Panc1 (cell line): ENCODE measurements at regions not wholly inside any gene's neighbourhood (a gene's known extent, or its start where the extent isn't known, plus 50 kb on each side); places are given as distances from the start of the nearest gene placed in this dataset.

Experiments
- POLR2AphosphoS5 ChIP-seq: IDR thresholded peaks from 2 replicates; pipeline ENCODE4 v1.6.1; 2012; ENCODE audit warnings: mild to moderate bottlenecking, low read depth, low read length, moderate library complexity
- SIN3A ChIP-seq: IDR thresholded peaks from 2 replicates; pipeline ENCODE4 v1.6.1; 2012; ENCODE audit warnings: low read depth, mild to moderate bottlenecking, low read length, moderate library complexity, borderline replicate concordance; ENCODE audit not compliant: insufficient read depth
- TCF7L2 ChIP-seq: IDR thresholded peaks from 2 replicates; pipeline ENCODE4 v1.6.1; 2011; ENCODE audit warnings: mild to moderate bottlenecking, low read depth, low read length, inconsistent platforms
- TF ChIP-seq, protein P1 (sequence below): fragments of 450-650 bp; IDR thresholded peaks from 2 replicates; pipeline ENCODE4 v1.5.1; 2017; ENCODE audit warnings: mild to moderate bottlenecking
- TF ChIP-seq, protein P2 (sequence below), 2 experiments: IDR thresholded peaks; 2 replicates each; pipeline ENCODE4 v1.6.1; 2011 to 2012; ENCODE audit warnings: low read depth in 2 of 2, control low read depth in 1 of 2, low read length in 1 of 2, mild to moderate bottlenecking in 1 of 2, moderate library complexity in 1 of 2; ENCODE audit not compliant: insufficient read depth in 1 of 2

DNA sequence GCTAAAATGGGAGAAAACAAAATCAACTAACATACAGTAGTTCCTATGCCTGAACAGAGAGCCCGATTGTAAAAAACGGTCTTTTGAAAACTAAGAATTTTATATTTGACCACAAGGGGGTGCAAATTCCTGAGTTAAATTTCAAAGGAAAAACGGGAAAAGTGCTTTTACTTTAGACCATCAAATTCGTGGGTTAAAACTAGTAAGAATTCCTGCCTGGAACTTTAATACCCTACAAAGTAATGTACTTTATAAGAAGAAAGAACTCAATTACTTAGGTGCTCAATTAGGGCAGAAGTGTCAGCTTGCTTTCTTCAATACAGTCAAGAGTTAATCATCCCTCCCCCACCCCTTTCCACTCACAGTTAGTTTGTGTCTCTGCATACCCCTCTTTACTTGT, 69.8 kb downstream of the KCNRG start:
- TF ChIP-seq POLR2AphosphoS5: no peak
- TF ChIP-seq, protein P1, sequence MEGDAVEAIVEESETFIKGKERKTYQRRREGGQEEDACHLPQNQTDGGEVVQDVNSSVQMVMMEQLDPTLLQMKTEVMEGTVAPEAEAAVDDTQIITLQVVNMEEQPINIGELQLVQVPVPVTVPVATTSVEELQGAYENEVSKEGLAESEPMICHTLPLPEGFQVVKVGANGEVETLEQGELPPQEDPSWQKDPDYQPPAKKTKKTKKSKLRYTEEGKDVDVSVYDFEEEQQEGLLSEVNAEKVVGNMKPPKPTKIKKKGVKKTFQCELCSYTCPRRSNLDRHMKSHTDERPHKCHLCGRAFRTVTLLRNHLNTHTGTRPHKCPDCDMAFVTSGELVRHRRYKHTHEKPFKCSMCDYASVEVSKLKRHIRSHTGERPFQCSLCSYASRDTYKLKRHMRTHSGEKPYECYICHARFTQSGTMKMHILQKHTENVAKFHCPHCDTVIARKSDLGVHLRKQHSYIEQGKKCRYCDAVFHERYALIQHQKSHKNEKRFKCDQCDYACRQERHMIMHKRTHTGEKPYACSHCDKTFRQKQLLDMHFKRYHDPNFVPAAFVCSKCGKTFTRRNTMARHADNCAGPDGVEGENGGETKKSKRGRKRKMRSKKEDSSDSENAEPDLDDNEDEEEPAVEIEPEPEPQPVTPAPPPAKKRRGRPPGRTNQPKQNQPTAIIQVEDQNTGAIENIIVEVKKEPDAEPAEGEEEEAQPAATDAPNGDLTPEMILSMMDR: peak; percentile 55; the same call in 1 of the 2 replicates
- no peak for TF ChIP-seq TCF7L2
- TF ChIP-seq SIN3A: no peak
- TF ChIP-seq, protein P2, sequence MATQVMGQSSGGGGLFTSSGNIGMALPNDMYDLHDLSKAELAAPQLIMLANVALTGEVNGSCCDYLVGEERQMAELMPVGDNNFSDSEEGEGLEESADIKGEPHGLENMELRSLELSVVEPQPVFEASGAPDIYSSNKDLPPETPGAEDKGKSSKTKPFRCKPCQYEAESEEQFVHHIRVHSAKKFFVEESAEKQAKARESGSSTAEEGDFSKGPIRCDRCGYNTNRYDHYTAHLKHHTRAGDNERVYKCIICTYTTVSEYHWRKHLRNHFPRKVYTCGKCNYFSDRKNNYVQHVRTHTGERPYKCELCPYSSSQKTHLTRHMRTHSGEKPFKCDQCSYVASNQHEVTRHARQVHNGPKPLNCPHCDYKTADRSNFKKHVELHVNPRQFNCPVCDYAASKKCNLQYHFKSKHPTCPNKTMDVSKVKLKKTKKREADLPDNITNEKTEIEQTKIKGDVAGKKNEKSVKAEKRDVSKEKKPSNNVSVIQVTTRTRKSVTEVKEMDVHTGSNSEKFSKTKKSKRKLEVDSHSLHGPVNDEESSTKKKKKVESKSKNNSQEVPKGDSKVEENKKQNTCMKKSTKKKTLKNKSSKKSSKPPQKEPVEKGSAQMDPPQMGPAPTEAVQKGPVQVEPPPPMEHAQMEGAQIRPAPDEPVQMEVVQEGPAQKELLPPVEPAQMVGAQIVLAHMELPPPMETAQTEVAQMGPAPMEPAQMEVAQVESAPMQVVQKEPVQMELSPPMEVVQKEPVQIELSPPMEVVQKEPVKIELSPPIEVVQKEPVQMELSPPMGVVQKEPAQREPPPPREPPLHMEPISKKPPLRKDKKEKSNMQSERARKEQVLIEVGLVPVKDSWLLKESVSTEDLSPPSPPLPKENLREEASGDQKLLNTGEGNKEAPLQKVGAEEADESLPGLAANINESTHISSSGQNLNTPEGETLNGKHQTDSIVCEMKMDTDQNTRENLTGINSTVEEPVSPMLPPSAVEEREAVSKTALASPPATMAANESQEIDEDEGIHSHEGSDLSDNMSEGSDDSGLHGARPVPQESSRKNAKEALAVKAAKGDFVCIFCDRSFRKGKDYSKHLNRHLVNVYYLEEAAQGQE (IDR thresholded peaks at IDR 0.05; ENCODE audit: insufficient read depth in 1 of 2, low read depth in 2 of 2, low read length in 1 of 2): no peak
